Mammary epithelial cell (primary cell): ENCODE measurements at regions not wholly inside any gene's neighbourhood (a gene's known extent, or its start where the extent isn't known, plus 50 kb on each side); places are given as distances from the start of the nearest gene placed in this dataset.

Experiments used
- EZH2 ChIP-seq: IDR thresholded peaks from 2 replicates; pipeline ENCODE4 v1.6.1; 2012; ENCODE audit warnings: low read length, inconsistent platforms, borderline replicate concordance
- TF ChIP-seq, protein P1 (sequence below), 2 donors: IDR thresholded peaks in 1 of 2; conservative IDR thresholded peaks in 1 of 2; 2 replicates each; pipeline ENCODE4 v1.5.1; 2011 to 2012; ENCODE audit warnings: inconsistent platforms in 2 of 2, low read length in 2 of 2, mild to moderate bottlenecking in 2 of 2, control low read depth in 1 of 2, low read depth in 1 of 2; ENCODE audit not compliant: insufficient read depth in 1 of 2; ENCODE audit errors: extremely low read depth in 1 of 2

DNA sequence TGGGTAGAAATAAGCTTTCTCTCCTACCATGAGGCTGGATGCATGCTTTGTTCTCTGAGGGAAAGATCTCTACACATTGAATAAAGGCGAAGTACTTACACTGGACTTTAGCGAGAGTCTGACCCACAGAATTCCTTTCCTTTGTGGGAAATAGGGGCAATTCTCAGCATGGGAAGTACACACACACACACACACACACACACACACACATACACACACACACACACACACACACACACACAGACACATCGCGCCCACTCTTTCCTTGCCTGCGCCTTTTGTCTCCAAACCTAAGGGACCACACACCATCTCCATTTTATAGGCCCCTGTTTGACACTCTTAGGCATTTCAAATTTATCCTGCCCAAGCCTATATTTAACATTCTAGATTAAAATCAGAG, 83.8 kb downstream of the LUZP4 start:
- TF ChIP-seq, protein P1, sequence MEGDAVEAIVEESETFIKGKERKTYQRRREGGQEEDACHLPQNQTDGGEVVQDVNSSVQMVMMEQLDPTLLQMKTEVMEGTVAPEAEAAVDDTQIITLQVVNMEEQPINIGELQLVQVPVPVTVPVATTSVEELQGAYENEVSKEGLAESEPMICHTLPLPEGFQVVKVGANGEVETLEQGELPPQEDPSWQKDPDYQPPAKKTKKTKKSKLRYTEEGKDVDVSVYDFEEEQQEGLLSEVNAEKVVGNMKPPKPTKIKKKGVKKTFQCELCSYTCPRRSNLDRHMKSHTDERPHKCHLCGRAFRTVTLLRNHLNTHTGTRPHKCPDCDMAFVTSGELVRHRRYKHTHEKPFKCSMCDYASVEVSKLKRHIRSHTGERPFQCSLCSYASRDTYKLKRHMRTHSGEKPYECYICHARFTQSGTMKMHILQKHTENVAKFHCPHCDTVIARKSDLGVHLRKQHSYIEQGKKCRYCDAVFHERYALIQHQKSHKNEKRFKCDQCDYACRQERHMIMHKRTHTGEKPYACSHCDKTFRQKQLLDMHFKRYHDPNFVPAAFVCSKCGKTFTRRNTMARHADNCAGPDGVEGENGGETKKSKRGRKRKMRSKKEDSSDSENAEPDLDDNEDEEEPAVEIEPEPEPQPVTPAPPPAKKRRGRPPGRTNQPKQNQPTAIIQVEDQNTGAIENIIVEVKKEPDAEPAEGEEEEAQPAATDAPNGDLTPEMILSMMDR (conservative IDR thresholded peaks at IDR 0.05 in 1 of 2, IDR thresholded peaks at IDR 0.05 in 1 of 2; ENCODE audit: extremely low read depth in 1 of 2, insufficient read depth in 1 of 2, low read depth in 1 of 2, low read length in 2 of 2): no peak
- TF ChIP-seq EZH2: no peak
